IMR-90 (cell line): ENCODE measurements at regions not wholly inside any gene's neighbourhood (a gene's known extent, or its start where the extent isn't known, plus 50 kb on each side); places are given as distances from the start of the nearest gene placed in this dataset.

ENCODE experiments used
- BHLHE40 ChIP-seq: fragments of 150-350 bp; IDR thresholded peaks from 2 replicates; pipeline ENCODE4 v1.6.1; 2016; ENCODE audit warnings: mild to moderate bottlenecking, low read depth, low read length
- CEBPB ChIP-seq: IDR thresholded peaks from 2 replicates; pipeline ENCODE4 v1.6.1; 2012; ENCODE audit warnings: low read depth, low read length, improper control_type of control experiment
- CTCF ChIP-seq: conservative IDR thresholded peaks from 2 replicates; pipeline ENCODE4 v1.5.1; 2012; ENCODE audit warnings: mild to moderate bottlenecking, low read depth, low read length, improper control_type of control experiment
- ELK1 ChIP-seq: fragments of 150-350 bp; IDR thresholded peaks from 2 replicates; pipeline ENCODE4 v1.6.1; 2016; ENCODE audit warnings: low read depth, mild to moderate bottlenecking, low read length, moderate library complexity, borderline replicate concordance
- FOS ChIP-seq: fragments of 150-350 bp; IDR thresholded peaks from 2 replicates; pipeline ENCODE4 v1.6.1; 2016; ENCODE audit warnings: low read depth, low read length
- MAFK ChIP-seq: IDR thresholded peaks from 2 replicates; pipeline ENCODE4 v1.6.1; 2012; ENCODE audit warnings: low read depth, low read length, improper control_type of control experiment
- MAZ ChIP-seq: IDR thresholded peaks from 2 replicates; pipeline ENCODE4 v1.6.1; 2012; ENCODE audit warnings: low read depth, mild to moderate bottlenecking, low read length, improper control_type of control experiment, moderate library complexity, borderline replicate concordance
- NFE2L2 ChIP-seq: fragments of 150-350 bp; IDR thresholded peaks from 2 replicates; pipeline ENCODE4 v1.6.1; 2016; ENCODE audit warnings: low read depth, mild to moderate bottlenecking, low read length
- POLR2A ChIP-seq: IDR thresholded peaks from 2 replicates; pipeline ENCODE4 v1.6.1; 2012; ENCODE audit warnings: mild to moderate bottlenecking, low read depth, low read length
- RAD21 ChIP-seq: IDR thresholded peaks from 2 replicates; pipeline ENCODE4 v1.6.1; 2012; ENCODE audit warnings: low read length, improper control_type of control experiment
- SMC3 ChIP-seq: fragments of 150-350 bp; IDR thresholded peaks from 2 replicates; pipeline ENCODE4 v1.6.1; 2016; ENCODE audit warnings: low read depth, mild to moderate bottlenecking, antibody characterized with exemption, low read length, moderate library complexity
- USF2 ChIP-seq: fragments of 150-350 bp; IDR thresholded peaks from 2 replicates; pipeline ENCODE4 v1.6.1; 2017; ENCODE audit warnings: mild to moderate bottlenecking, antibody characterized with exemption, low read length, low read depth

GRCh38 chr6:122042380-122042779 lies 357.1 kb upstream of the HSF2 start:
- TF ChIP-seq SMC3 (no peak), CTCF (no peak), MAFK (no peak), POLR2A (no peak), RAD21 (no peak), BHLHE40 (no peak), USF2 (no peak), NFE2L2 (no peak), FOS (no peak), MAZ (no peak), ELK1 (no peak), CEBPB (no peak)
